A673 (cell line): ENCODE measurements at regions not wholly inside any gene's neighbourhood (a gene's known extent, or its start where the extent isn't known, plus 50 kb on each side); places are given as distances from the start of the nearest gene placed in this dataset.

Source experiments
- CTCF ChIP-seq: fragments of 300-800, 200-600 bp; sonication (generic); conservative IDR thresholded peaks from 2 replicates; pipeline ENCODE4 v1.5.1; 2017; ENCODE audit warnings: low read depth, mild to moderate bottlenecking, antibody characterized with exemption, low read length, moderate library complexity, mixed read lengths
- EZH2 ChIP-seq: fragments of 200-600 bp; sonication (generic); IDR thresholded peaks from 2 replicates; pipeline ENCODE4 v1.6.1; 2017; ENCODE audit warnings: borderline replicate concordance, low read depth, mild to moderate bottlenecking, mixed read lengths, antibody characterized with exemption, low read length; ENCODE audit not compliant: poor library complexity, severe bottlenecking

- TF ChIP-seq CTCF (no peak), EZH2 (no peak)
These were observed 64.9 kb downstream of the SMIM38 start for GRCh38 chr11:69220561-69221051.
